ENCODE measurements at regions not wholly inside any gene's neighbourhood (a gene's known extent, or its start where the extent isn't known, plus 50 kb on each side); places are given as distances from the start of the nearest gene placed in this dataset.

GRCh38 chr15:36185845-36186244 is 393.6 kb upstream of the CDIN1 start:
- no peaks in the 10 kb centered on the region for H3K79me2 ChIP-seq (ENCODE audit: insufficient read depth, low read length)
- H2AK5ac ChIP-seq (ENCODE audit: insufficient read length, low read length) = no peak overlapping the region
- H2BK5ac ChIP-seq (ENCODE audit: insufficient read length, low read length) = no peak overlapping the region
- no peaks in the 10 kb centered on the region for H3K27me3 ChIP-seq (ENCODE audit: insufficient read depth, low read length)
- no peak overlapping the region for H4K5ac ChIP-seq (ENCODE audit: insufficient read length, low read depth, low read length)
- H3K4me1 Mint-ChIP-seq = no peaks in the 10 kb centered on the region
- no peak overlapping the region for H3K23ac ChIP-seq (ENCODE audit: insufficient read length, low read depth, low read length)
- H2AFZ ChIP-seq (ENCODE audit: low read length) = no peak overlapping the region
- no peak overlapping the region for H4K8ac ChIP-seq (replicated peaks; ENCODE audit: insufficient read length, low read depth, low read length)
- no peak overlapping the region for H4K91ac ChIP-seq (ENCODE audit: insufficient read length, low read depth, low read length)
- H3K27ac Mint-ChIP-seq = no peak overlapping the region
- no peak overlapping the region for H3K27ac ChIP-seq (ENCODE audit: insufficient read length, low read depth, low read length)
- no peaks in the 10 kb centered on the region; the same call in 1 of the 2 replicates for H3K27me3 Mint-ChIP-seq (ENCODE audit: low read depth)
- no peak overlapping the region for H3K9ac ChIP-seq (ENCODE audit: extremely low read depth, insufficient read length, low read length)
- no peak overlapping the region for H2BK120ac ChIP-seq (ENCODE audit: low read depth, low read length, poor library complexity, severe bottlenecking)
- no peaks in the 10 kb centered on the region for H3K4me1 ChIP-seq (ENCODE audit: insufficient read depth, low read length)
- no peaks in the 10 kb centered on the region for H3K9me3 ChIP-seq (ENCODE audit: control insufficient read depth, low read depth, low read length)
- no peak overlapping the region for H3K4me2 ChIP-seq (ENCODE audit: insufficient read depth, insufficient read length, low read length)
- no peak overlapping the region for H3K14ac ChIP-seq (ENCODE audit: insufficient read depth, low read length)
- H3K79me1 ChIP-seq (ENCODE audit: insufficient read depth, low read depth, low read length, poor library complexity, severe bottlenecking) = no peaks in the 10 kb centered on the region
- no peak overlapping the region for H2BK15ac ChIP-seq (ENCODE audit: low read depth, low read length)
- H3K4ac ChIP-seq (ENCODE audit: low read depth, low read length) = no peak overlapping the region
- DNase-seq = no peak
- H2BK12ac ChIP-seq (ENCODE audit: insufficient read length, low read depth, low read length) = no peak overlapping the region
- H3T11ph ChIP-seq (ENCODE audit: low read length) = no peak overlapping the region
- H3K23me2 ChIP-seq (ENCODE audit: insufficient read length, low read depth, low read length, poor library complexity, severe bottlenecking) = no peaks in the 10 kb centered on the region
- H3K18ac ChIP-seq (ENCODE audit: insufficient read length, low read depth, low read length) = no peak overlapping the region
- H3K4me3 Mint-ChIP-seq = no peak overlapping the region
- TF ChIP-seq, protein P1, sequence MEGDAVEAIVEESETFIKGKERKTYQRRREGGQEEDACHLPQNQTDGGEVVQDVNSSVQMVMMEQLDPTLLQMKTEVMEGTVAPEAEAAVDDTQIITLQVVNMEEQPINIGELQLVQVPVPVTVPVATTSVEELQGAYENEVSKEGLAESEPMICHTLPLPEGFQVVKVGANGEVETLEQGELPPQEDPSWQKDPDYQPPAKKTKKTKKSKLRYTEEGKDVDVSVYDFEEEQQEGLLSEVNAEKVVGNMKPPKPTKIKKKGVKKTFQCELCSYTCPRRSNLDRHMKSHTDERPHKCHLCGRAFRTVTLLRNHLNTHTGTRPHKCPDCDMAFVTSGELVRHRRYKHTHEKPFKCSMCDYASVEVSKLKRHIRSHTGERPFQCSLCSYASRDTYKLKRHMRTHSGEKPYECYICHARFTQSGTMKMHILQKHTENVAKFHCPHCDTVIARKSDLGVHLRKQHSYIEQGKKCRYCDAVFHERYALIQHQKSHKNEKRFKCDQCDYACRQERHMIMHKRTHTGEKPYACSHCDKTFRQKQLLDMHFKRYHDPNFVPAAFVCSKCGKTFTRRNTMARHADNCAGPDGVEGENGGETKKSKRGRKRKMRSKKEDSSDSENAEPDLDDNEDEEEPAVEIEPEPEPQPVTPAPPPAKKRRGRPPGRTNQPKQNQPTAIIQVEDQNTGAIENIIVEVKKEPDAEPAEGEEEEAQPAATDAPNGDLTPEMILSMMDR (conservative IDR thresholded peaks at IDR 0.05) = no peak
- H4K20me1 ChIP-seq (ENCODE audit: control insufficient read depth, insufficient read depth, insufficient read length) = no peaks in the 10 kb centered on the region
- H2BK20ac ChIP-seq (ENCODE audit: low read depth, low read length, poor library complexity, severe bottlenecking) = no peak overlapping the region
- H3K9me3 Mint-ChIP-seq = no peaks in the 10 kb centered on the region; a peak in 1 of 5 replicates
- H3K56ac ChIP-seq (ENCODE audit: insufficient read length, low read depth, low read length) = no peak overlapping the region
- peaks cover 0 to 5% (median 1%) of the 10 kb centered on the region in 3 experiments; a peak in 4 of 7 replicates for H3K36me3 Mint-ChIP-seq (ENCODE audit: insufficient read depth in 1 of 3, low read depth in 3 of 3)

Data from H9 (cell line).